ENCODE measurements at regions not wholly inside any gene's neighbourhood (a gene's known extent, or its start where the extent isn't known, plus 50 kb on each side); places are given as distances from the start of the nearest gene placed in this dataset.

DNA sequence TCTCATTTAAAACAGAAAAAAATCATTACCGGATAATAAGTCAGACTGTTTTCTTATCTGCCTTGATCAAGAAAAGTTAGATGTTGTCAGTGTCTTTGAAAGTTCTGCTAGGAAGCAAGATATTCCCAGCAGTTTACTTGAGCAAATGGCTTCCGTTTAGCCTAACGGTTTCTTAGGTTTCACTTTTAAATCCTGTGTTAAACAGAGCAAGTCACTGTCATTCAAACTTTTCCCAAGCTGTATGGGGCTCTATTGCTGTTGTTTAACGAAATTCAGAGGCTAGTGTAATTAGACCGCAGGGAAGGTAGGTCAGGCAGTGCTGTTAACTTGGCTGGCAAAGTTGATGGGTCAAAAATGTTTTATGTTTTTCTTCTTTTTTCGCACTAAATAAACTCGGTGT is 80.3 kb upstream of the NEIL3 start:
- Mint-ChIP-seq H3K27ac (ENCODE audit: unreplicated experiment) (peak overlapping the region; percentile 5), H3K36me3 (ENCODE audit: low read depth) (no peaks in the 10 kb centered on the region), H3K4me3 (no peak overlapping the region), H3K9me3 (peaks cover 2% of the 10 kb centered on the region), H3K4me1 (peaks cover 8% of the 10 kb centered on the region), H3K27me3 (ENCODE audit: low read depth) (no peaks in the 10 kb centered on the region)
- DNase-seq (ENCODE audit: low read depth, low spot score), result no peak
- no peak for TF ChIP-seq CTCF (conservative IDR thresholded peaks at IDR 0.05)

GRCh38 chr4:177232473-177232872 is 77.2 kb upstream of the NEIL3 start:
- H3K27ac Mint-ChIP-seq (ENCODE audit: unreplicated experiment), result no peak overlapping the region
- H3K4me3 Mint-ChIP-seq, result no peak overlapping the region
- no peak for DNase-seq (ENCODE audit: low read depth, low spot score)
- no peaks in the 10 kb centered on the region for H3K36me3 Mint-ChIP-seq (ENCODE audit: low read depth)
- TF ChIP-seq CTCF (conservative IDR thresholded peaks at IDR 0.05), result no peak
- H3K9me3 Mint-ChIP-seq, result no peaks in the 10 kb centered on the region
- H3K4me1 Mint-ChIP-seq, result peaks cover 8% of the 10 kb centered on the region
- no peaks in the 10 kb centered on the region for H3K27me3 Mint-ChIP-seq (ENCODE audit: low read depth)

- no peak for DNase-seq (ENCODE audit: low read depth, low spot score)
- Mint-ChIP-seq H3K36me3 (ENCODE audit: low read depth) (no peaks in the 10 kb centered on the region), H3K4me1 (no peaks in the 10 kb centered on the region), H3K27me3 (ENCODE audit: low read depth) (no peaks in the 10 kb centered on the region), H3K9me3 (no peaks in the 10 kb centered on the region), H3K4me3 (no peak overlapping the region), H3K27ac (ENCODE audit: unreplicated experiment) (no peak overlapping the region)
- no peak for TF ChIP-seq CTCF (conservative IDR thresholded peaks at IDR 0.05)
These were observed 74.6 kb upstream of the NEIL3 start for GRCh38 chr4:177235026-177235425.

GRCh38 chr4:177236886-177237285 is 72.8 kb upstream of the NEIL3 start:
- H3K4me3 Mint-ChIP-seq, result no peak overlapping the region
- H3K9me3 Mint-ChIP-seq, result no peaks in the 10 kb centered on the region
- TF ChIP-seq CTCF (conservative IDR thresholded peaks at IDR 0.05), result no peak
- no peaks in the 10 kb centered on the region for H3K4me1 Mint-ChIP-seq
- H3K36me3 Mint-ChIP-seq (ENCODE audit: low read depth), result no peaks in the 10 kb centered on the region
- no peaks in the 10 kb centered on the region for H3K27me3 Mint-ChIP-seq (ENCODE audit: low read depth)
- DNase-seq (ENCODE audit: low read depth, low spot score), result no peak
- no peak overlapping the region for H3K27ac Mint-ChIP-seq (ENCODE audit: unreplicated experiment)

DNA sequence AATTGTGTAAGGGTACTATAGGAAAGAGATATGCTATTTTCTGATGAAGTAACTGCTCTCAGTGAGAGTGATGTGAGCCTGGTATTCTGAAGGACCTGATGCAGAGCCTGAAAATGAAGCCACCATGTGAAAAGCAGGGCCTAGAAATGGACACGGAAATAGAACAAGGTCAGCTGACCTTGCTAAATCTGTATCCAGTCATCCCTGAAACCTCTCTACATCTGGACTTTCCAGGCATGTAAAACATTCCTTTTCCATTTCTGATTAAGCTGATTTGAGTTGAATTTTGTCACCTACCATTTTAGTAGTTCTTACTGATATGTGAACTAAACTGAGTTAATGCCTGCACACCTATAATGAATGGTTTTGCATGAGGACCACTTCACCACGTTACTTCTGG is 72.4 kb upstream of the NEIL3 start:
- Mint-ChIP-seq H3K9me3 (no peaks in the 10 kb centered on the region), H3K36me3 (ENCODE audit: low read depth) (no peaks in the 10 kb centered on the region), H3K4me1 (no peaks in the 10 kb centered on the region), H3K27me3 (ENCODE audit: low read depth) (no peaks in the 10 kb centered on the region), H3K27ac (ENCODE audit: unreplicated experiment) (no peak overlapping the region), H3K4me3 (no peak overlapping the region)
- DNase-seq (ENCODE audit: low read depth, low spot score), result no peak
- no peak for TF ChIP-seq CTCF (conservative IDR thresholded peaks at IDR 0.05)

DNA sequence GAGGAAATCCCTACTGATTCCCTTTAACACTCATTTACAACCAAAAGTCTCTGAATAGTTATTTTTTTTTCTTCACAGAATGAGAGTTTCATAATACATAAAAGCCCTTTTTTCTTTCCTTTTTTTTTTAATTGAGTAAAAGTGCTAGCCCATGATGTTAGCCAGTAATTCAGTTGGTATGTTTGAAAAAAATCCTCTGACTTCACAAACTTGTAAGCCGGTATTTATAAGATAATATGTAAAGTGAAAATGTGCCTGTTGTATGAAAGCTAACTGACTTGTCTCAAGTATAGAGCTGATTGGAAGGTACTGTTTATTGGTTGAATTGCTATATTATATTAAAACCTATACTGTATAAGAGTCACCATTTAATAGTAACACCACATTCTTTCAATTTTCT is 70.2 kb upstream of the NEIL3 start:
- no peaks in the 10 kb centered on the region for H3K4me1 Mint-ChIP-seq
- no peak for DNase-seq (ENCODE audit: low read depth, low spot score)
- H3K27ac Mint-ChIP-seq (ENCODE audit: unreplicated experiment), result no peak overlapping the region
- H3K27me3 Mint-ChIP-seq (ENCODE audit: low read depth), result no peaks in the 10 kb centered on the region
- no peak overlapping the region for H3K4me3 Mint-ChIP-seq
- H3K36me3 Mint-ChIP-seq (ENCODE audit: low read depth), result no peaks in the 10 kb centered on the region
- H3K9me3 Mint-ChIP-seq, result no peaks in the 10 kb centered on the region
- TF ChIP-seq CTCF (conservative IDR thresholded peaks at IDR 0.05), result no peak
